ENCODE measurements at regions not wholly inside any gene's neighbourhood (a gene's known extent, or its start where the extent isn't known, plus 50 kb on each side); places are given as distances from the start of the nearest gene placed in this dataset.

- no peak for TF ChIP-seq CTCF (IDR thresholded peaks at IDR 0.05; ENCODE audit: control extremely low read depth, extremely low read depth, low read depth, missing control alignments)
- CTCF ChIA-PET = interaction anchor here (1.0 to 2.0 kb wide), 4 partner anchors 11 to 309 kb away, joined by 3 to 6 read pairs (median 4); no protein-coding TSS in a partner anchor
- no peak for DNase-seq (ENCODE audit: extremely low spot score)
- POLR2A ChIA-PET = no interaction called here
These were observed 95.3 kb upstream of the PARP11 start for GRCh38 chr12:3968523-3968922.

- no peak for TF ChIP-seq CTCF (IDR thresholded peaks at IDR 0.05; ENCODE audit: control extremely low read depth, extremely low read depth, low read depth, missing control alignments)
- DNase-seq (ENCODE audit: extremely low spot score) = no peak
- ChIA-PET CTCF (interaction anchor here (1.4 kb wide), 1 partner anchor 21 kb away, joined by 3 read pairs; no protein-coding TSS in a partner anchor), POLR2A (no interaction called here)
These were observed 94.5 kb upstream of the PARP11 start for GRCh38 chr12:3967556-3968160.

- ChIA-PET CTCF (interaction anchor here (5.1 kb wide), 1 partner anchor 310 kb away, joined by 37 read pairs; no protein-coding TSS in a partner anchor), POLR2A (no interaction called here)
- no peak for DNase-seq (ENCODE audit: extremely low spot score)
- no peak for TF ChIP-seq CTCF (IDR thresholded peaks at IDR 0.05; ENCODE audit: control extremely low read depth, extremely low read depth, low read depth, missing control alignments)
These were observed 93.2 kb upstream of the PARP11 start for GRCh38 chr12:3966376-3966775.

GRCh38 chr12:3965046-3965445, 91.8 kb upstream of the PARP11 start:
- DNase-seq (ENCODE audit: extremely low spot score) = no peak
- POLR2A ChIA-PET = no interaction called here
- no peak for TF ChIP-seq CTCF (IDR thresholded peaks at IDR 0.05; ENCODE audit: control extremely low read depth, extremely low read depth, low read depth, missing control alignments)
- CTCF ChIA-PET = interaction anchor here (0.7 to 5.1 kb wide), 3 partner anchors 10 to 357 kb away, joined by 4 to 37 read pairs (median 4); no protein-coding TSS in a partner anchor

GRCh38 chr12:3964439-3964838, 91.2 kb upstream of the PARP11 start:
- ChIA-PET POLR2A (no interaction called here), CTCF (interaction anchor here (0.7 to 5.1 kb wide), 12 partner anchors 10 to 358 kb away, joined by 3 to 37 read pairs (median 4); no protein-coding TSS in a partner anchor)
- TF ChIP-seq CTCF (IDR thresholded peaks at IDR 0.05; ENCODE audit: control extremely low read depth, extremely low read depth, low read depth, missing control alignments) = peak; percentile 63
- peak; percentile 44 for DNase-seq (ENCODE audit: extremely low spot score)

- ChIA-PET POLR2A (no interaction called here), CTCF (interaction anchor here (0.7 to 5.1 kb wide), 4 partner anchors 8 to 314 kb away, joined by 3 to 37 read pairs (median 13); no protein-coding TSS in a partner anchor)
- no peak for TF ChIP-seq CTCF (IDR thresholded peaks at IDR 0.05; ENCODE audit: control extremely low read depth, extremely low read depth, low read depth, missing control alignments)
- no peak for DNase-seq (ENCODE audit: extremely low spot score)
These were observed 89.7 kb upstream of the PARP11 start for GRCh38 chr12:3962631-3963483.

Measured in GM10248 (cell line).